Mucosa of descending colon (tissue), 3 donors: ENCODE measurements at regions not wholly inside any gene's neighbourhood (a gene's known extent, or its start where the extent isn't known, plus 50 kb on each side); places are given as distances from the start of the nearest gene placed in this dataset.

Experiments
- ATAC-seq: fragments of 200-7000 bp; cut with Tn5 transposase; one replicate; pipeline ENCODE4 v1.9.1; 2020; ENCODE audit warnings: mild to moderate bottlenecking, moderate library complexity
- DNase-seq, 3 donors: peaks; one replicate each; pipeline ENCODE4 v3.0.0-alpha.2; 2020
- H3K36me3 ChIP-seq: fragments of 200-600 bp; one replicate; pipeline ENCODE4 v1.8.0; 2021; ENCODE audit warnings: low read depth, mild to moderate bottlenecking
- H3K4me1 ChIP-seq: fragments of 200-600 bp; one replicate; pipeline ENCODE4 v1.8.0; 2021; ENCODE audit warnings: low read depth, mild to moderate bottlenecking
- H3K4me3 ChIP-seq: fragments of 200-600 bp; one replicate; pipeline ENCODE4 v1.8.0; 2021; ENCODE audit warnings: mild to moderate bottlenecking
- H3K9me3 ChIP-seq: fragments of 200-600 bp; one replicate; pipeline ENCODE4 v1.8.0; 2021; ENCODE audit warnings: mild to moderate bottlenecking
- intact Hi-C, 2 donors: fragments of 100-400 bp; cut with DNase I in 1 of 2; cut with micrococcal nuclease in 1 of 2; formaldehyde crosslinking; loops; one replicate each; pipeline versions ENCODE4 v1.11.0 to v1.11.1; 2022; cut with DNase I, micrococcal nuclease
- TF ChIP-seq, protein P1 (sequence below): fragments of 200-600 bp; IDR thresholded peaks from one replicate; pipeline ENCODE4 v1.8.0; 2022; ENCODE audit warnings: antibody characterized with exemption, mild to moderate bottlenecking
- donor health status: DM: no; HTN: no; CAD: no; lungs with moderate emphysema.
- donor health status: DM: no; HTN: no; CAD: no.
- donor health status: DM: no; HTN: yes; CAD: no.

DNA sequence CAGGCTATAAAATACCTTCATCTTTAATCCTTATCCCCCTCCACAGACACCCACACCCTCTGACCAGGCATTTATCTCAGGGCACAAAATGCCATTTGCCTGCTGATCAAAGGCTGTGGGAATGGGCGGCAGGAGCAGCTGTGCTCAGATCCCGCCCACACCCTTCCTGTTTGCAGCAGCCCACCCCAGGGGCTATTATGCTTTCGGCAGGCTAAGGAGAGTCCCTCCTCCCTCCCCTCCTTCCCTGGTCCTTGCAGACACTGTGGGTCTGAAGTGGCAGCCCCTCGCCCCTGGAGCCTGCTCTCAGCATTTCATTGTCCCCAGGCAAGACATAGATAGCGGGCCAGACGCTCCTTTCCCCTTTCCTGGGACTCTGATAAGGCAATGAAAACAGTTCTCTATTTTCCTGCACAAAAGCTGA lies 220.8 kb upstream of the HEY2 start:
- Histone ChIP-seq H3K36me3 (no peaks in the 10 kb centered on the region), H3K4me3 (no peak overlapping the region), H3K4me1 (no peaks in the 10 kb centered on the region), H3K9me3 (no peaks in the 10 kb centered on the region)
- ATAC-seq (no peak), DNase-seq (no peak)
- TF ChIP-seq, protein P1, sequence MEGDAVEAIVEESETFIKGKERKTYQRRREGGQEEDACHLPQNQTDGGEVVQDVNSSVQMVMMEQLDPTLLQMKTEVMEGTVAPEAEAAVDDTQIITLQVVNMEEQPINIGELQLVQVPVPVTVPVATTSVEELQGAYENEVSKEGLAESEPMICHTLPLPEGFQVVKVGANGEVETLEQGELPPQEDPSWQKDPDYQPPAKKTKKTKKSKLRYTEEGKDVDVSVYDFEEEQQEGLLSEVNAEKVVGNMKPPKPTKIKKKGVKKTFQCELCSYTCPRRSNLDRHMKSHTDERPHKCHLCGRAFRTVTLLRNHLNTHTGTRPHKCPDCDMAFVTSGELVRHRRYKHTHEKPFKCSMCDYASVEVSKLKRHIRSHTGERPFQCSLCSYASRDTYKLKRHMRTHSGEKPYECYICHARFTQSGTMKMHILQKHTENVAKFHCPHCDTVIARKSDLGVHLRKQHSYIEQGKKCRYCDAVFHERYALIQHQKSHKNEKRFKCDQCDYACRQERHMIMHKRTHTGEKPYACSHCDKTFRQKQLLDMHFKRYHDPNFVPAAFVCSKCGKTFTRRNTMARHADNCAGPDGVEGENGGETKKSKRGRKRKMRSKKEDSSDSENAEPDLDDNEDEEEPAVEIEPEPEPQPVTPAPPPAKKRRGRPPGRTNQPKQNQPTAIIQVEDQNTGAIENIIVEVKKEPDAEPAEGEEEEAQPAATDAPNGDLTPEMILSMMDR, result no peak
- intact Hi-C loops, result no loop called here

- TF ChIP-seq, protein P1, result no peak
- DNase-seq (no peak), ATAC-seq (no peak)
- no peaks in the 10 kb centered on the region for H3K9me3 ChIP-seq
- no peaks in the 10 kb centered on the region for H3K4me1 ChIP-seq
- intact Hi-C loops, result no loop called here
- H3K36me3 ChIP-seq, result no peaks in the 10 kb centered on the region
- H3K4me3 ChIP-seq, result no peak overlapping the region
Measured at GRCh38 chr6:125529061-125529460, 220.4 kb upstream of the HEY2 start.

DNA sequence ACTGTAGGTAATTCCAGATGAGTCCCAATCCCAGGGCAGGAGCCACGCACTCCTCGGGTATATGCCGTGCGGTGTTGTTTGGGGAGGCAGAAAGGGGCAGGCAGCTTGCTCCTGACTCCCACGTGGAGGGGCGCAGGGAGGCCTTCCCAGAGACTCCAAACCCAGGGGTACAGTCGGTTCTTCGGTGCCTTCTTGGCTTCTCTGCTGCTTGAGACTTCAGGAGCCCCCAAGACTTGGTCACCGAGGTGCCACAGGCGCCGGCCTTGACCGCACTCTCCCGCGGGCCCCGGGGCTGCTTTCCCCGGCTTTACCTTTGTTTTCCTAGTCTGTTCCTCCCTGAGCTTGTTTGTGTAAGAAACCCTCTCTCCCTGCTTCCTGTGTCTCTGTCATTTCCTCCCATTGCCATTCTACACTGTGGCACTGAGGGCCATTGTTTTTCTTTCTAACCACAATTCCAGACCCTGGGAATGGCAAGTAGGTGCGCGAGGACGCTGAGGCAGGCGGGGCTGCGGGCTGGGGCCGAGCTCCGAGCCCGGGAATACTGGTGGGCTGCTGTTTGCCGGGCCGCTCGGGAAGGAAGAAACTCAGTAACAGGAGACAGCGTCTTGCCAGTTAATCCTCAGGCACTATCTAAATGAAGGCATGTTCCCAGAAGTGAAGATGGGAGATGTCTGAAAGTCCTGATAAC lies 215.6 kb upstream of the HEY2 start:
- ATAC-seq (no peak), DNase-seq (no peak)

GRCh38 chr6:125534430-125535263 lies 214.8 kb upstream of the HEY2 start:
- Histone ChIP-seq H3K9me3 (no peaks in the 10 kb centered on the region), H3K4me3 (no peak overlapping the region), H3K36me3 (no peaks in the 10 kb centered on the region), H3K4me1 (no peaks in the 10 kb centered on the region)
- intact Hi-C loops, result no loop called here
- TF ChIP-seq, protein P1, result no peak
- ATAC-seq, result no peak
- DNase-seq, result no peak

More for the DNA sequence above, 215.6 kb upstream of the HEY2 start:
- Histone ChIP-seq H3K9me3 (no peaks in the 10 kb centered on the region), H3K36me3 (no peaks in the 10 kb centered on the region), H3K4me1 (no peaks in the 10 kb centered on the region), H3K4me3 (no peak overlapping the region)
- intact Hi-C loops, result no loop called here
- TF ChIP-seq, protein P1, result no peak

GRCh38 chr6:125537090-125537489 lies 212.3 kb upstream of the HEY2 start:
- no peak overlapping the region for H3K4me3 ChIP-seq
- no peaks in the 10 kb centered on the region for H3K9me3 ChIP-seq
- H3K4me1 ChIP-seq, result no peaks in the 10 kb centered on the region
- no peaks in the 10 kb centered on the region for H3K36me3 ChIP-seq
- TF ChIP-seq, protein P1, result no peak
- DNase-seq (no peak), ATAC-seq (no peak)
- intact Hi-C loops, result no loop called here
